LHCN-M2 (cell line): ENCODE measurements at regions not wholly inside any gene's neighbourhood (a gene's known extent, or its start where the extent isn't known, plus 50 kb on each side); places are given as distances from the start of the nearest gene placed in this dataset.
"Not testable (repeated sequence)": the region's sequence is repeated elsewhere in the genome, so short reads cannot be mapped to it uniquely, and the experiment has no call there.

Experiments used
- DNase-seq: peaks from one replicate; pipeline ENCODE4 v3.0.0-alpha.2; 2012; ENCODE audit warnings: low read depth

DNA sequence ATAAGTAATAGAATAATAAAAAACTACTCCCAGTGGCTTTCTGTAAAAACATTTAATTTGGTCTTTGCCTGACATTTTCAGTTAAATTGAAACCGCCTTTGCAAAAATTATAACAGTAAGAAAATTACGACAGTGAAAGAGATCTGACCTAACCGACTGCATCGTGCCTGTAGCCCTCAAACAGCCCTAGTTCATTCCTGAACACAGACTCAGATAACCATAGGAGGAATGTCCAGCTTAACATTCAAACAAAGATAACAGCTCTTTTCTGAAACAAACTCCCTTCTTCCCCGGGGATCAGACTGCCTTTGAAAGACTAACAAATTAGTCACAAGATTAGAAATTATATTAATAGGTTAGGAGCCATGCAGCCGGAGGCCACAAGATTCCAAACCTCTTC, 252.5 kb upstream of the USP9Y start:
- DNase-seq, result not testable (repeated sequence)

DNA sequence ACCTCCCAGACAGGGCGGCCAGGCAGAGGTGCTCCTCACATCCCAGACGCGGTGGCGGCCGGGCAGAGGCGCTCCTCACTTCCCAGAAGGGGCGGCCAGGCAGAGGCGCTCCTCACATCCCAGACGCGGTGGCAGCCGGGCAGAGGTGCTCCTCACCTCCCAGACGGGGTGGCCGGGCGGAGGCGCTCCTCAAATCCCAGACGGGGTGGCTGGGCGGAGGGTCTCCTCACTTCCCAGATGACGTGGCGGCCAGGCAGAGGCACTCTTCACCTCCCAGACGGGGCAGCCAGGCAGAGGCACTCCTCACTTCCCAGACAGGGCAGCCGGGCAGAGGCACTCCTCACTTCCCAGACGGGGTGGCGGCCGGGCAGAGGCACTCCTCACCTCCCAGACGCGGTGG, 247.7 kb upstream of the USP9Y start:
- DNase-seq, result not testable (repeated sequence)

DNA sequence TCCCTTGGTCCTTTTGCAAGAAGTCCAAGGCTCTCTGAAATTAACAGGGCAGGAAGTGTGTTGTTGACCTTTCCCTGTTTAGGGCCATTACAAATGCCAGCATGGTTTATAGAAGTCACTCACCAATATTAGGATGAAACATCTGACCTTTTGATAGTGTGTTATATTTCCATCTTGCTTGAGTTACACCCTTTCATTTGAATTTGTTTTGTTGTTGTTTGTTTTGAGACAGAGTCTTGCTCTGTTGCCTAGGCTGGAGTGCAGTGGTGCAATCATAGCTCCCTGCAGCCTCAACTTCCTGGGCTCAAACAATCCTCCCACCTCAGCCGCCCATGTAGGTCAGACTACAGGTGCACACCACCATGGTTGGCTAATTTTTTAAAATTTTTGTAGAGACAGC, 241.1 kb upstream of the USP9Y start:
- DNase-seq, result no peak

DNA sequence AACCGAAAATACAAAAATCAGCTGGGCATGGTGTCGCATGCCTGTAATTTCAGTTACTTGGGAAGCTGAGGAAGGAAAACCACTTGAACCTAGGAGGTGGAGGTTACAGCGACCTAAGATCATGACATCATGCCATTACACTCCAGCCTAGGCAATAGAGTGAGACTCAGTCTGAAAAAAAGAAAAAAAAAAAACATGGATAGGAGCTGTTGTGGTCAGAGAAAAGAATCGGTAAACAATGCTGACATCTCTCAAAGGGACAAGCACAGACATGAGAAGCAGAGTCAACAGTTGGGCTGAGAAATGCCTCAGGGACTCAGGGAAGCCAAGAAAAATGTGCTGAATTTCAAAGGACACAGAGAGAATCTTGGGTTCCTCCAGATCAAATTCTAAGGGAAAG, 236.9 kb upstream of the USP9Y start:
- DNase-seq, result no peak

DNA sequence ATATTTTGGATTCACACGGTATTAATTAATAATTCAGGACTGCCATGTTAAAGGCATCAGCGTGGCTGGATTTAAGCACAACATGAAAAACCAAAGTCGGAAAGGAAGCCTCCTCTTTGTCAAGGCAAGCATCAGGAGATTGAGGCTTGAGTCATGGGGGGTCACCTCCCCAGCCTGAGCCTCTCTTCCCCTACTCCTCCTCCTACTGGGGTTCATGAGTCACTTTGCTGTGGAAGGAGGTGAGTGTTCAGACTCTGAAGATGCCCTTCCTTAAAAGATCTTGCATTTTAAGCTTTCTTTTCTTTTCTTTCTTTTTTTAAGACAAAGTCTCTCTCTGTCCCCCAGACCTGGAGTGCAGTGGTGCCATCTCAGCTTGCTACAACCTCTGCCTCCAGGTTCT, 235.3 kb upstream of the USP9Y start:
- no peak for DNase-seq

DNA sequence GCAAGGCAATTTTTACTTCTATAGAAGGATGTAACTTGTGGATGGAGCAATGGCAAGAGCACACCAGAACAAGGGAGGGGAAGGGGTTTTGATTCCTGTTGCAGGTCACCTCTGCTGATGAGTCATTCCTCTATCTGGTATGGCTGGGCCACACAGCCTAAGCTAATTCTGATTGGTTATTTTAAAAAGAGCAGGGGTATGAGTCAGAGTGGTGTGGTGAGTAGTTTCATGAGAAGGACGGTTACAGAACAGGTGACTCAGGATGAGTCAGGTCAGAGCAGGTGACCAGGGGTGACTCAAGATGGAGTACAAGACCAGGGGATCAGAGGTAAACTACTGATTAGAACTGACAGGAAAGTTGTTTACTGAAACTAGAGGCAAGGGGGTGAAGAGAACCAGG, 231.9 kb upstream of the USP9Y start:
- DNase-seq, result peak; percentile 72

DNA sequence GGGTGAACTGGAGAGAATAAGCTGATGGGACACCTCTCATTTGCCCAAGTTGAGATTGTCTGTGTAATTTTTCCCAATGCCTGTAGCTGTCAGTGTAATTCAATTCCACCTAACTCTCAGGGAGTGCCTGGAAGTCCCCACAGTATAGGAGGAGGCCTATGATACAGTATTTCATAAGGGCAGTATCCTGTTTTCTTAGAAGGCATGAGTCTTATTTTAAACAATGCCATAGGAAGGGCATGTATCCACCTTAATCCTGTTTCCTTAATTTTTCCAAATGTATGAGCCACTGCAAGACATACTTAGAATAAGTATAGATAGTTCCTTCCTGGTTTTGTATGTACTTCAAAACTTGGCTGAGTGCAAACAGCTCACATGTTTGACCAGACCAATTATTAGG, 226.6 kb upstream of the USP9Y start:
- DNase-seq, result peak; percentile 3

DNA sequence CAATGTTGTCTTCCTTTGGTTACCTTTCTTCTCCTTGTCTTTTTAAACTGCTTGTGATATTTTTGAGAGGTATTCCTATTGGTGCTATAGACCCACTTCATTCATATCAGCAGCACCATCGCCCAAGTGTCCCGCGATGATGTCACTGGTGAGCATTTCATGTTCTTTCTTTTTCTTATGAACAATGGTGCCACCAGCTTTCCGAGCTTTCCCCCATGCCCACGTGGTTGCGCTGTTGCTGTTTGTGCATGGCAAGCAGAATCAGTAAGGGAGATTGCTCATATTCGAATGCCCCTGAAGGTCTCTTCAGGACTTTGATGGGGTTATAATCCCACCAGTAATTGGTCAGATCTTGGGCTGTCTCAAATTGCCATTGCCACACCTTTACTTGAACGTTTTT, 221.6 kb upstream of the USP9Y start:
- peak; percentile 58 for DNase-seq

DNA sequence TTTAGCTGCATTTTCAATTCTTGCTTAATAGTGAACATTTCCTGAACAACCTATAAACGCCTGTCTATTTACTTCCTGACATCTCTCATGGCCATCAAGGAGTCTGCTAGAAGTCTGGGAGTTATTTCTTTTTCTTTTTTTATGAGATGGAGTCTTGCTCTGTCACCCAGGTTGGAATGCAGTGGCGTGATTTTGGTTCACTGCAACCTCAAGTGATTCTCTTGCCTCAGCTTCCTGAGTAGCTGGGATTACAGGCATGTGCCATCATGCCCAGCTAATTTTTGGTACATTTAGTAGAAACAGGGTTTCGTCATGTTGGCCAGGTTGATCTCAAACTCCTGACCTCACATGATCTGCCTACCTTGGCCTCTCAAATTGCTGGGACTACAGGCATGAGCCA, 217.6 kb upstream of the USP9Y start:
- no peak for DNase-seq

DNA sequence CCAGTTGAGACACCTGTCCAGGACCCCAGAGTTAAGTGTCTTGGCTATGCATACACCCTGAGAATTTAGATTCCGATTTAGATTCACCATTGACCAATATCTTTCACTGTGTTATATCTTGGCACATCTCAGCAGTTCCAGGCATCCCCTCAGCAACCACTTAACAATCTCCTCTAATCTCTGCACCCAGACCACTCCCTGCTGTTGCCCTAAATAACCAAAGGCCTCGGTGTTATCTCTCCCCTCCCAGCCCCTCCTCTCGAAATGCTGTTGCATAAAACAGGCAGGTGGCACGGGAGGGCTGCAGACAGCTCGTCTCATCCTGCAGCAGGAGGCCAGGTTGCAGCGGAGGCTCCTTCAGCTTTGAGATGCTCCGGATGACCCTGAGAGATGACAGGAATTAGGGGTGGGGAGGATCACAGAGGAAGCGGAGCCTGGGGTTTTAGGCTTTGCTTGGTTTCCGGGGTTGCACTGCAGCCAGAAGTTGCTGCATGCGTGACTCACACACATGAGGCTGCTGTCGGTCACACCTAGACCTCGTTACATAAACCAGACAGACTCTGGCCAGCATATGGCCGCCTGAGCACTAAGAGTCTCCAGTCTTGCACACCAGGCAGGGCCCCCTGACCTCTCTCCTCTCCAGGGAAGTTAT, 210.3 kb upstream of the USP9Y start:
- DNase-seq, result peak; percentile 53

DNA sequence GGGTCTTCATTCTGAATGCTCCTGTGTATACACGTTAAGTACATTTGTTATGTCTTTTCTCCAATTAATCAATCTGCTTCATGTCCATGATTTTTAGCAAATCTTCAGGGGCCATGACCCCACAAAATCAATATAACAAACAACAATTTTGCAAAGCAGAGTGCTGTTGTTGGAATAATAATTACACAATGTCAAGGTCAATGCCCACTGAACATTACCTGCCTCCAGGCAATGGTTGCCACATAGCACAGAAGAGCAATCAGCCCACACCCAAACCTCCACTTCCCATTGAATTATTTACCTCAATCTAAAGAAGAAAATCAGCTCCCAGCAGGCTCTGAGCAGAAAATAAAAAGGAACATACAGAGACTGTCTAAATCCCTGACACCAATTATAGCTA, 208.8 kb upstream of the USP9Y start:
- no peak for DNase-seq

DNA sequence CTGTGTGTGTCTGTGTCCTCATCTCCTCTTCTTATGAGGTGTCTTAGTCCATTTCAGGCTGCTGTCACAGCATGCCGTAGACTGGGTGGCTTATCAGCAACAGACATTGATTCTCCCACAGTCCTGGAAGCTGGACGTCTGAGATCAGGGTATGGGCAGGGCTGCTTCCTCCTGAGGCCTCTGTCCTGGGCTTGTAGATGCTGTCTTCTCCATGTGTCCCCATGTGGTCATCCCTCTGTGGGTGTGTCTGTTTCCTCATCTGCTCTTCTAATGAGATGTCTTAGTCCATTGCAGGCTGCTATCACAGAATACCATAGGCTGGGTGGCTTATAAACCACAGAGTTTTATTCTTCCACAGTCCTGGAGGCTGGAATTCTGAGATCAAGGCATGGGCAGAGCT, 205.0 kb upstream of the USP9Y start:
- DNase-seq, result no peak

DNA sequence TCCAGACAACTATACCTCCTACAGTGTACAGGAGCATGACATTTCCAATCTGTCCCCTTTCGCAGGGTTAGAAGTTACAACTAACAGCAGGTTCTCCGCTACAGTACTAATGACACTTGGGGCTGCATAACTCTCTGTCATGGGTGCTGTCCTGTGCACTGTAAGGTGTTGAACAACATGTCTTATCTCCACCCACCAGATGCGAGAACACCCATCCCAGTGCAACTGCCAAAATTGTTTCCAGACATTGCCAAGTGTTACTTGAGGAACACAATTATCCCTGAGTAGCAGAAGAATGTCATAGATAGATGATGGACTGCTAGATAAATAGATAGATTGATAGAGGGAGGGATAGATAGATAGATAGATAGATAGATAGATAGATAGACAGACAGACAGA, 200.9 kb upstream of the USP9Y start:
- DNase-seq, result no peak

DNA sequence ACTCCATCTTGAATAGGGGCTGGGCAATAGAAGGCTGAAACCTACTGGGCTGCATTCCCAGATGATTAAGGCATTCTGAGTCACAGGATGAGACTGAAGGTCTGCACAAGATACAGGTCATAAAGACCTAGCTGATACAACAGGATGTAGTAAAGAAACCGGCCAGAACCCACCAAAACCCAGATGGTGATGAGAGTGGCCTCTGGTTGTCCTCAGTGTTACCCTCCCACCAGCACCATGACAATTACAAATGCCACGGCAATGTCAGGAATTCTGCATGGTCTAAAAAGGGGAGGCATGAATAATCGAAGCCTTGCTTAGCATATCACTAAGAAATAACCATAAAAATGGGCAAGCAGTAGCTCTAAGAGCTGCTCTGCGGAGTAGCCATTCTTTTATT, 197.0 kb upstream of the USP9Y start:
- DNase-seq, result peak; percentile 59

DNA sequence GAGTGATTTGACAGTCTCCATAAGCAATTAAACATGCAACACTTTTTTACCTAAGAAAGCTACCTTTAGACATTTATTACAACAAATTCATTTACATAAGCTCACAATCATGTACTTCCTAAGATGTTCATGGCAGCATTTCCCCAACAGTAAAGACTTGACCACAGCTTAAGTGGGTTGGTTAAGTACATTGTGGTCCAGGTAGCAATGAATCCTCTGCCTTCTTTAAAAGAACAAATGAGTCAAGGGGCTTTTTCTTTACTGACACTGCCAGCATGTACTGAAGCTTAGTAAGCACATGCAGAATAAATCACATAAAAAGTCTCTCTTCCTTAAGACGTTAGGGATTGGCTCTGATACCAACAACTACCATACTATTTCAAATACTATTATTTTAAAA, 183.7 kb upstream of the USP9Y start:
- no peak for DNase-seq

DNA sequence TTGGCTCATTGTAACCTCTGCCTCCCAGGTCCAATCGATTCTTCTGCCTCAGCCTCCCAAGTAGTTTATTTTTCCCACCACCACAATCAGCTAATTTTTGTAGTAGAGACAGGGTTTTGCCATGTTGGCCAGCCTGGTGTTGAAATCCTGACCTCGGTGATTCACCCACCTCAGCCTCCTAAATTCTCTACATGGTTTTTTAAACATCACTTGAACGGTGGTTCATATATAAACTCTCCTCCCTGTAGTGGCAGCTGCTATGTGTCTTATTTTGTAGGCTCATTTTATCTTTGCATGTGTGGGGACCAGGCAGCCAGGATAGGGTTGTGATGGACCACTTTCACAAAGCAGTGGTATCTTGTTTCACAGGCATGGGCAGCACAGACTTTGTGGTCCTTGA, 175.8 kb upstream of the USP9Y start:
- peak; percentile 58 for DNase-seq

DNA sequence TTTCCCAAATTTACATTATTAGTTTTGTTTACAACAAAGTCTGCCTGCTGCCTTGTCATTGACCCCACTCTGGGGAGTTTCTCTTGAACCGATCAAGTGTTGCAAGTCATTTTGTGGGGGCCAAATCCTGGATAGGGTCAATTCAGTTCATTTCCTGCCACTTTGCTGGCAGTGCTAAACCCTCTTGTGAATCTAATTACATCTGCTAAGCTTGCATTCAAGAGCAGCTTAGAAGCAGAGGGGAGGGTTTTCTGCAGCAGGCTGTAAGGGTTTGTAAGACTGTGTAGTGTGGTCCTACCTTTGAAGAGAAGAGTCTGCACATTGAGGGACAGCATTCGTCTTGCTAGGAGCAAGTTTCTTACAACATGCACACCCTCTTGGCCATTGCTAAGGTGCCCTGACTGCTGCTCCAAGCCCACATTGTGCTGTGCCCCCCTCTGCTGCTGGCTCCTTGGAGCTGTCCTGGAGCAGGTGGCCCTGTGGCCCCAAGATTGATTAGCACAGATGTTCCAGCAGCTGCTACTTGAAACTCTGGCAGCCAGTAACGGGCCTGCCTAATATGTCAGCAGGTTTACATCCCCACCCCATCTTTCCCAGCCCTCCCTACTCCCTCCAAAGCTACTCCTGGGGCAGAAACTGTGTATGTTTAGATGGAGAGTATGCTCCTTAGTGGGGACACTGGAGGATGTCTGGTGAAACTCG, 174.5 kb upstream of the USP9Y start:
- peak; percentile 91 for DNase-seq

DNA sequence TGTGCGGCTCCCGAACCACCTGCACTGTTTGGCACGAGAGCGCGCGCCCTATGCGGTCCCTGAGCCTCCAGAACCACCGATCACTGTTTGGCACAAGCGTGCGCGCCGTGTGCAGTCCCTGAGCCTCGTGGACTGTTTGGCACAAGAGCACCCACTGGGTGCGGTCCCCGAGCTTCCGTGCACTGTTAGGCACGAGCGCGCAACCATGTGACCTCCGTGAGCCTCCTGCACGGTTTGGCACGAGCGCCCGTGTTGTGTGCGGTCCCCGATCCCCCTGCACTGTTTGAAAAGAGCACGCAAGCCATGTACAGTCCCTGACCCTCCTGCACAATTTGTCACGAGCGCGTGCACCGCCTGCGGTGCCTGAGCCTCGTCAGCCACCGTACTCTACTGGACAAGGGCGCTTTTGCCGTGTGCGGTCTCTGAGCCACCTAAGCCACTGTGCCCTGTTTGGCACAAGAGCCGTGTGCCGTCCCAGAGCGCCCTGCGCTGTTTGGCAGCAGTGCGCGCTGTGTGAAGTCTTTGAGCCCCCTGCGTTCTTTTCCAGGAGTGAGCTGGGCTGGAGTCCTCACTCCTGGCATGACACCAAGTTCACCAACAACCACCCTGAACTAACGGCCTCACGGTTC, 163.7 kb upstream of the USP9Y start:
- DNase-seq, result peak; percentile 27

DNA sequence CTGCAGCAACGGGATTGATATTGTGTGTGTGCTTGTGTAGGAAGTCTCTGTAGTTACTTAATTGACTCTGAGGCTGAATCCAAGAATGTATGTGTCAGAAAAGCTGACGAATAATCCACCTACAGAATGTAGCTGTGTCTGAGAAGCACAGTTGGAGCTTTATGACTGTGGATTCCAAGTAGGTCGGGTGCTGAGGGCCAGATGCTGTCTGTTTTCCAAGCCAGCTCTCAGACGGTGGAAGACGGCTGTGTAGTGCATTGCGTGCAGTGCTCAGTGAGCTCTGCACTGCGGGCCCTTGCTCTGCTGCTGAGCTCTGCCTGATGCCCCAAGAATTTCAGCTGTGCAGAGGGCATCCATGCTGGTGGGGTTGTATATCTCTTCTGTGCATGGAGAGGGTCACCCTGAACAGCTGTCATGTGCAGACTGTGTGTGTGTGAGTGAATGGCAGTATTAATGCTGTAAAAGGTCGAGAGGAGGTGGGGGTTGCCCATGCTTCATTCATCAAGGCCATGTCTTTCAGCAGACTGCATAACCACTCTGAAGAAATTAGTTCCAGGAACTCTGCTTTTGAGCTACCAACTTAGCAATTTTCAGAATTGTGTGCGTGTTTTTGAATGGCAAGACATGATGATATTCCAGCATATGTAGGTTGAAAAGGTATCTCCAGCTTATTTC, 154.1 kb upstream of the USP9Y start:
- peak; percentile 13 for DNase-seq

DNA sequence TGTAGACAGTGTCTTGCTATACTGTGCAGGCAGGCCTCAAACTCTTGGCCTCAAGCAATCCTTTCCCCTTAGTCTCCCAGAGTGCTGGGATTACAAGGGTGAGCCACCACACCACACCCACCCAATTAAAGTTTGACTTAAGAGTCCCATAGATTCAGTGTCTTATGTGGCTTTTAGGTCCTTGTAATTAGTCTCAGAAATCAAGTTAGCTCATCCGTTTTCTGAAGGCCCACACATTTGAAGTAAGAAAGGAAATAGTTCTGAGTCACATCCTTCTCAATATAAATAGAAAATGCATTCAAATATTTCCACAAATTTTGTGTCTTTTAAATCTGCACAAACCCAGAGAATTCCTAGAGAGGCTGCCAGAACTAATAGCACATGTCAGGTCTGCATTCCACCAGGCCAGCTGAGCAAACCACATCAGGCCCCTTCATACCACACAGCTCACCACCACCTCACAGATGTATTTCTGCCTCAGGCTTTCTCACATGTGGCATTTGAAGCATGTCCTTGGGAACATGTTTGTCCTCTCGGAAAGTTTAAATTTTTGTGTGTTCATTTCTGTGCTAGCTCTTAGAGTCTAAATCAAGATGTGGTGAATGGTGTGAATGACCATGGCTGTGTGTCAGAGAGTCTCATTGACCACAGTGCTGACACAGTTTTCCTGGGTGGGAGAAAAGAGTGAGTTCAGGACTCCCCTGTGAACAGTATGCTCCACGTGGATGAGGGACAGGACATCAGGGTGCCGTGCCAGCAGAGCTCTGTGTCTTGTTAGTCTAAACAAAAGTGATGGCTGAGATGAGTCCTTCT, 148.4 kb upstream of the USP9Y start:
- peak; percentile 88 for DNase-seq

DNA sequence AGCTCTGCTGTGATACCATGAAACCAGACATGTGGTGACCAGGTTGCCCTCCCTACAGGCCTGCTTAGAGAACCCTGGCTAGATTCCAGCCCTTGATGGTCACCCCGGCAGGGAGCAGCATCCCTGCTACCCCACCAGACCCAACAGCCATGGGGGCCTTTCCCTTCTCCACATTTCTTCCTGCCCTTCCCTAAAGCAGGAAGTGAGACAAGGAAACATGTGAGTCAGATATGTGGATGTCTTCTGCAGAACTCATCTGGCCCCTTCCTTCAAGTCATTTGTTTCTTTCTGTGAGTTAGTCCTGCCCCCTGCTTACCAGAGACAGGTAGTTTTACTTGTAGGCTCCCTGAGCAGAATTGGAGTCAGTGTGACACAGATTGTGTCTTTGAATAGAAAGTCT, 147.1 kb upstream of the USP9Y start:
- peak; percentile 73 for DNase-seq

DNA sequence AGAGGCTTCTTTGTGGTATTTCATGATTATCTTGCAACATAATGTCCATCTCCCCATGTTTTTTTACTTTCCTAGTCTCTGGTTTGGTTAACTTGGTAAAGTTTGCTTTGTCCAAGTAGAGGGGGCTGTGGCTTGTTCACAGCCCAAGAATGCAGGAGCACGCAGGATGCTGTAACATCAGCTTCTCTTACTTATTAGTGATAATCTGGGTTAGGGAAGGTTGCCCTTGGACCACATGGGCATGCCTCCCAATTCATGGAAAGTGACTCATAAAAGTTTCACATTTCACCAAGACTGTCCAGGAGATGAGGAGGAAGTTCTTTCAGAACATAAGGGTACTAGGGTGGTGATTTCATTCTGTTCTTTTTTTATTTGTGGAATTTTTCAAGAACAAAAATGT, 146.0 kb upstream of the USP9Y start:
- peak; percentile 89 for DNase-seq
